GOT3 (cell line): ENCODE measurements at regions not wholly inside any gene's neighbourhood (a gene's known extent, or its start where the extent isn't known, plus 50 kb on each side); places are given as distances from the start of the nearest gene placed in this dataset.

Source experiments
- DNase-seq: peaks from one replicate; lab custom pipeline; 2025; ENCODE audit warnings: mixed read lengths; lab: John Stamatoyannopoulos, UW

DNA sequence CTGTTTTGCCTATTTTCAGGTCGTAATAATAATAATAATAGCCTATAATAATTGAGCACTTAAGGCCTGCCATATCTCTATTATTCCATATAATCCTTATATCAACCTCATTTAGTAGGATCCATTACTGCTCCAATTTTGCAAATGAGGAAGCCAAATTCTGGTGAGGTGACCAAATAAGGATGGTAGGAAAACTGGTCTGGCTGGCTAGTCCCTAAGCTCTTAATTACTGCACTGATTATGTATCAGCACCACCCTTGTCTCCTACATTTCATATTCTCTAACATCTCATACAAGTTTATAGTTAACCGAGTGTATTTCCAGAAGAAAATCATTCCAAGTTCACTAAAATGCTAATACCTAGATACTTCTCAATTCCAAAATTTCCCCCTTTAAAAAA, 166.5 kb upstream of the RGMB start:
- no peak for DNase-seq

DNA sequence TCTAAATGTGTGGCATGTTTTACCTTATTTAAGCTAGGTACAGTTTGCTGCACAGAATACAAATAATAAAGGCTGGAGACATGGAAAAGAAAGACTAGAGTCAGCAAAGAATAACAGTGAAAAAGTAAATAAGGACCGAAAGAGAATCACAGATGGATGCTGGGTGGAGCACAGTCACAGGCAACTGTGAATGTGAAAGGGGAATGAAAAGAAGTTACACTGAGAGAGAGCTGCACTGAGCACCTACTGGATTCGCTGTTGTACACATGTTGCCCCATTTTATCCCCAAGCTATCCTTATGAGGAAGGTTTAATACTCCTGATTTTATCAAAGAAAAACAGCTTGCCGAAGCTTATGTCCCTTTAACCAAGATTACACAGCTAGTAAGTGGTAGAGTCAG, 165.4 kb upstream of the RGMB start:
- DNase-seq = no peak

DNA sequence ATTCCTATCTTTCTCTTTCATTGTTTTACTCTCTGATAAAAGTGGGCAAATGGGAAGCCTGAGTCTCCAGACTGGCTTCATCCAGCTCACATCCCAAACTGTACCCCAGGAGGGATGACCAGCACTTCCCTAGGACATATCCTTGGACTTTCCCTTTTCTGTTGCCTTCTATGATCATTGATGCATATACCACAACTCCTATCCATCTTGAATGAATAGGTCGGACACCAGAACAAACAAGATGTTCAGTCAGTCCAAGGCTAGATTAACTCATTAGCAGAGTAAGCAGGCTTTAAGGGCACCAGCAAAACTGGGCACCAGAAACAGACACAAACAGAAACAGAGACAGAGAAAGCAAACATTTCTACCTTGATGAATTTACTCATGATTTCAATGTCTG, 159.1 kb upstream of the RGMB start:
- no peak for DNase-seq

DNA sequence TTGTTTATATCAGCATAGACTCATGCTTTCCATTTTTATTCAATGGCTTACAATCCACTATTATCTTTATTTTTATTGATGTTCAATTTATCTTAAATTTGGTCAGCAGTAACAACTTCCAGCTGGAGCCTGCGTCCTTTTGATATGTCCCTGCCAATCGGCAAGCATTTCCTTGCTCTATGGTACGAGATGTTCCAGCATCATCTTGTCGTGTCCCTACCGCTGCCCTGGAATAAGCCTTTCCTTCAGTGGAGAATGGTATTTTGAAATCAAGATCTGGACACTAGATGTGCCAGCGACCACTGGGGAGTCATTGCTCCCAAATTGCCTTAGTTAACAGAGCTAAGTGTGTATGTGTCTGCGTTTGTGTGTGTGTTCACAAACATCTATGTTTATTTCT, 151.6 kb upstream of the RGMB start:
- DNase-seq = no peak

DNA sequence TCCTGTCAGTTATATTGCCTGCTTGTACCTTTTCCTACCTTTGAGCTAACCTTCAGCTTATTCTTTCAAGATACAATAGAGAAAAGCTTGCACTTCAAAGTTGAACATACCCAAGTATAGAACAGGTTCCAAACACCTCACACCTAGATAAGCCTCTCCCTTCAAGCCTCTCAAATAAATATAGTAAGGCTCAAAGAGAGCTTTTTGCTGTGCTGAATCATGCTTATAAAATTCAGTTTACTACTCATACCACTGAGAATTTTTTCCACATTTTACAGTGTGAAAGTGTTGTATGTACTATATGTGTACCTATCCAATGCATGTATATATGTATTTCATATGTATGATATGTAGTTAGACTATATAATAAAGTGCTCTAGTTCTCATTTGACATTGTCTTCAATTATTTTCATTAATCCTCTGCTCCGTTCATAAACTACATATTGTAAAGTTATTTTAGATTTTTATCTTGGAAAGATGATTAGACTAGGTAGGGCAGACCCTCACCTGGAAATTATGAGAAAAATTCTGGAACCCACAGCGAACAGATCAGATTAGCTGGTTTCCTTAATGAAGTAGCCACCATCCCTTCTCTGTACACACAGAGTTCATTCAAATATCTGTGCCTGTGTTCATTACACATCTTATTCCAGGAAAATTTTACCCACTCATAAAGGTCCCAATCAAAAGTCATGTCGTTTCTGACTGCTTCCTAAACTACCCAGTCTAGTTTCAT, 149.2 kb upstream of the RGMB start:
- DNase-seq = no peak

DNA sequence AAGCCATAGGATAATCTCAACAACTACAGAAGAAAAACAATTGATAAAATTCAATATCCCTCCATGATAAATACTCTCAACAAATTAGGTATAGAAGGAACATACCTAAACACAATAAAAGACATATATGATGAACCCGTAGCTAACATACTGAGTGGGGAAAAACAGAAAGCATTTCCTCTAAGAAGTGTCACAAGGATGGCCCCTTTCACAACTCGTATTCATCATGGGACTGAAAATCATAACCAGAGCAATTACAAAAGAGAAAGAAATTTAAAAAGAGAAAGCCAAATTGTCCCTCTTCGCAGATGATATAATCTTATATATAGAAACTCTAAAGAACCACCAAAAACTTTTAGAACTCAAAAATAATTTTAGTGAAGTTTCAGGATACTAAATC, 146.3 kb upstream of the RGMB start:
- no peak for DNase-seq

DNA sequence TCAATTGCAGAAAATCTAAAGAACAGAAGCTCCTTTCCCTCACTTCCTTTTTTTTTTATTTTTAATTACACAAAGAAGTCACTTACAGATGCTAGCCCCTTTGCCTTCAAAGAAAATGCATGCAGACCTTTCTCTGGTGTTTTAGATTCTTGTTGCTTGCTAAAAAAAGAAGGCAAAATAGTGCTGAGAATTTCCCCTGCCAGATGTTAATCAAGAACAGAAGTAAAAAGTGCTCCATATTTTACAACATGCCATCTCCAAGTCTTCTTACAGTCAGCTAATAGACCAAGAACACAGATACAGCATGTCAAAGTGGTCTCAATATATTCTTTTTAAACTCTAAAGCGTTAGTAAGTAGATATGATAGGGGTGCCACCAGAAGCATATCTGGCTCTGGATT, 142.8 kb upstream of the RGMB start:
- DNase-seq = no peak

DNA sequence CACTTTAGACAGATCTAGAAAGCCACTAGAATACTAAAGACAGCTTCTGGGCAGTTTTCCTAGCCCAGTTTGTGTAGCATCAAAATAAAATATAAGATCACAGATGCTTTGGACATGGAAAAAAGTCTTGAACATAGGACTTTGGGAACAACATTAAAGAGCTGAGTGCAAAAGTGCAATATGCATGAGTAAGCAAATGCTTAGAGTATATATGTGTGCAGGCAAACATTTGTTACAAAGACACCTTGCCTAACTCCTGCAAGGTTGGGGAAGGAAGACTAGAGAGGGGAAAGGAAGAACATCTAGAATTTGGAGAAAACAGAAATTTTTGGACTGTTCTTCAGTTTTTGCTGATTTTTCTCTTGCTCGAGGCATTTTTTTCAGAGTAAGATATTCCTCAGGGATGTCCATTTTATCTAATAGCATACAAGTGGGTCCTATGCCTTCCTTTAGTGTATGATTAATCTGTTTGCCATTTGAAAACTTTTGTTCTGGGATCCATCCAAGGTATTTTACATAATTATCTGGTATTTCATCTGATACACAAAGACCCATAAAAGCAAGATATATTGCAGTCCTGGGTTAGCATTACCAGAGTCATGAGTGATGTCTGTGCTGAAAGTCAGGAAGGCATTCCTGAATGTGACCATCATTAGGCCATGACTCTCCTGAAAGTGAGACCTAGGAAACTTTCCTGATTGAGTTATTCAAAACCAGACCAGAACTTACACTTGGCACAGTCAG, 142.0 kb upstream of the RGMB start:
- no peak for DNase-seq

DNA sequence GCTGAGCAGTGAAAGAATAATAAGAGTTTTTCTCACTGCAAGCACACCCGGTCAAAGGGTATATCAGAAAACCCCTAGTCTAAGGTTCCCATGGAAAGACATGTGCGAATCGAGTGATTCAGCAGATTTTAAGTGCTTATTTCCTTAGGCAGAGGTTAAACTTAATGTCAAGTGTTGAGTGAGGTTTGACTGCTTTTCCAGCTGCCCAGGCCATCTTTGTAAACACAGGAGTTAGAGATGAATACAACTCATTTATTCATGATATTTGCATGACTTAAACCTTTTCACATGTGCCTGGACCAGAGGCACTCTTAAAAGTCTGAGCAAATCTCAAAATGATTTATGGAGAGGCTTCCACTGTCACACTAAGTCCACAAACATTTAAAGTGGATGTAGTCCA, 137.8 kb upstream of the RGMB start:
- DNase-seq = no peak

DNA sequence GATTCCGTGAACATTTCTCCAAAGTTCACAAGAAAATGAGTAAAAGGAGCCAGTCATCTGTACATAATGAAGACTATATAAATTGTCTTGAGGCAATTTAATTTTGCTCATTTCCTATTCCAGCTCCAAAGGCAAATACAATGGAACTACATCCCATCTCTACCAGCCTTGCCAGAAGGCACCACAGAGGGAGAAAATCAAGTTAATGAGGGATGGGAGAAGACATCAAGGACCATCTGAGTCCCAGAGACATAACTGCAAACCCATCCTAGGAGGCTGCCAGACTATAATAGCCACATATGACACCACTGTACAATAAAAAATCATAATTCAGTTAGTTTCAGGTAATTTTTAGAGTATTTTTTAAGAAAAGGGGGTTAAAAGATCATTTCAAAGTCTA, 136.3 kb upstream of the RGMB start:
- DNase-seq = no peak

DNA sequence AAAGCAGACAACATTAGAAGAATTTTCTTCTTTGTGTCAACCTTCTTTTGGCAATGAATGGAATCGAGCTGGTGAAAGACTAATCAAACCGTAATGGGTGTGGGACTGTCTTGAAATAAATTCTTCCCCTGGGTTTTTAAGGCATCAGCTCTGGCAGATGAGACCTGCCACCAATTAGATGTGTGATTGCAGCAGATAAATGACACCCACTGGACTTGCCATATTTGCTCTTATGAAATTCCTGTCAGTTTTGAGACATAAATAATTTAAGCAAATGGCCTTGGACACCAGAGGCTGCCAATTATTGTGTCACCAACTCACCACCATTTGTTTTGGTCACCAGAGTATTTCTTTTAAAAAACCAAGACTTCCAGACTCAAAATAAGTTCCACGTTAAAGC, 135.9 kb upstream of the RGMB start:
- no peak for DNase-seq

DNA sequence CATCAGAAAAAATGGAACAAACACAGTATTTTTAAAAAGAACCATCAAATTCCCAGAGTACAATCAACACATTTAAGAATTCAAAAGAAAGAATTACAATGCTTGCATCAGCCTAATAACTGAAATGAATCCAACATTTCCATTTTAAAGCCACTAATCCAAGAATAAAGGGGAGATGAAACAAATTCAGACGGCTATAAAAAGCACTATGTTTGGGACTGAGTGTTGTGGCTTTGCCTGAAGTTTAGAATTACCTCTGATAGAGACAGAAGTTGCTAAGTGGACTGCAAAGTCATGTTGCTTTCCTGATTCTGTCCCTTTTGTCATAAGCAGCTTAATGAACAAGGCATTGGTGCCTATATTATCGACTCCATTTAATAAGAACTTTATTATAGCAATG, 135.4 kb upstream of the RGMB start:
- no peak for DNase-seq

DNA sequence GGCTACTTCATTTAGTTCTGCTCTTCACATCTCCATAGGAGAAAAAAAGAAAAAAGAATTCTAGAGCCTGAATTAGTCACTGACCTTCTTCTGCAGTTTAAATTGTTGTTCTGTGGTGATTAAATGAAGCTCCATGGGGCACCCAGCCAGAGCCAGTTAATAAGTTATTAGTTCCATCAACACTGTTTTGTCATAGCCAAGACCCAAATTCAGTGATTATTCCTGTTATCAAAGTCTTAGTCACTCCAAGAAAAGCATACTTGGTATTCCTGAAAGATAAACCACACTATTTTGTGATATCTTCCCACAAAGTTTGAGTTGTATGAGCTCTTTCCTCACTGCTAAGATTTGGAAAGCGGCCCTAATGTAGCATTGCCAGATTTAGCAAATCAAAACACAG, 134.8 kb upstream of the RGMB start:
- DNase-seq = no peak

DNA sequence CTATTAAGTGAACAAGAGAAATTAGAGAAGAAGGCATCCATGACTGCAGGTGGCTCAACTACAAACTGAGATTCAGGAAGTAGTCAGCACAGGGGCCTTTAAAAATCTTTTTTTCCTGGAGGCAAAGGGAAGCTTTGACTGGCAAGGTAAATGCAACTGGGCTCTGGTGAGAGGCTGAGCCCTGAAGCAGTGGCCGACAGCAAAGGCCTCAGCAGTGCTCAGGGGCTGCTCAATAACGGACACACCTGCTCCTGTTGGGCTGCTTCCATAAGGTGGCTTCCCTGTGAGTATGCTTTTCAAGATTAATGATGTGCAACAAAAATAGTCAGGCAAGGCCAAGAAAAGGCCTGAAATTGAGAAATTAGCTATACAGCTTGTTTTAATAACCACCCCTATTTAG, 134.2 kb upstream of the RGMB start:
- DNase-seq = no peak

DNA sequence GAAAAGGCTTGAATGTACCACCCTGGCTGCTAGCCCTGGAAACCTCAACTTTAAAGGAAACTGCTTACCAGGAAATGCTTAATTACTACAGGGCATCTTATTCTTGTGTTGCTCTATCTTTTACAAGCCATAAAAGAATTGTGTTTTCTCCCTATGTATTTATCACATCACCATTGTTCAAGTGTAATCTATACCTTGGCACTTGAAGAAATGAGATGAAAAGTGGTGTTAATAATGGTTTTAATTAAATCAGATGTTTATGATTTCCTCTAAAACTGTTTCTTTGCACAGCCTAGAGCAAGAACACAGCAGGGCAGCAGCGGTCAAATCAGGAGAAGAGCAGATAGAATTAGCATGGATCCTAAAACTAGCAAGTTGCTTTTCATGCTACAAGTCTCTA, 131.8 kb upstream of the RGMB start:
- DNase-seq = no peak

DNA sequence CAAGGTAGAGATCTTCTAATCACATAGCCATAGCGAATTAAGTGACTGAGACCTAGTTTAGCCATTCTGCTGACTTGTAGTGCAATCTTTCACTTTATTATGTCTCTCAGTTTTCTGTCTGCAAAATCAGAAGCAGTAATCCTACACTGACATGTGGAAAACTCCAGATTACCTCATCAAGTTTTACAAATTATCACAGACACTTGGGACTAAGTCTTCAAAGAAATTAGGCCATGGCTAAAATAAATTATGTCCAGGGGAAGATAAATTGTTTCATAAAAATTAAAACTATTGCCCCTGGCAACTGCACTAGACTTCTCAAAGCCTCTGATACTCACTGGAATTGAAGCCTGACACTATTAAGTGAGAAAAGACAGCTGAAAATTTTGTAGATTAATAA, 129.9 kb upstream of the RGMB start:
- no peak for DNase-seq

DNA sequence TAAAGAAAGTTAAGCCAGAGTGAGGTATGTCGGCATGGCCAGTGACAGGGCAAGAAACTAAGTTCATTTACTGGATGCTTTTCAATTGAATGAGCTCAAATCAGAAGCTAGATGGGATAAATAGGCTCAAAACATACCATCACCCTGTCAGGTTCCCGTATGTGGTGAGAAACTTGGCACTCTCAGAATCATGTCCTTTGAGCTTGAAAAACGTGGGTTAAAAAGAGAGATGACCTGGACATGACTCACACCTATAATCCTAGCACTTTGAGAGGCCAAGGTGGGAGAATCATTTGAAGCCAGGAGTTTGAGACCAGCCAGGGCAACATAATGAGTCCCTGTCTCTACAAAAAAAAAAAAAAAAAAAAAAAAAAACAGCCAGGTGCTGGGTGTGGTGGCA, 121.7 kb upstream of the RGMB start:
- no peak for DNase-seq

DNA sequence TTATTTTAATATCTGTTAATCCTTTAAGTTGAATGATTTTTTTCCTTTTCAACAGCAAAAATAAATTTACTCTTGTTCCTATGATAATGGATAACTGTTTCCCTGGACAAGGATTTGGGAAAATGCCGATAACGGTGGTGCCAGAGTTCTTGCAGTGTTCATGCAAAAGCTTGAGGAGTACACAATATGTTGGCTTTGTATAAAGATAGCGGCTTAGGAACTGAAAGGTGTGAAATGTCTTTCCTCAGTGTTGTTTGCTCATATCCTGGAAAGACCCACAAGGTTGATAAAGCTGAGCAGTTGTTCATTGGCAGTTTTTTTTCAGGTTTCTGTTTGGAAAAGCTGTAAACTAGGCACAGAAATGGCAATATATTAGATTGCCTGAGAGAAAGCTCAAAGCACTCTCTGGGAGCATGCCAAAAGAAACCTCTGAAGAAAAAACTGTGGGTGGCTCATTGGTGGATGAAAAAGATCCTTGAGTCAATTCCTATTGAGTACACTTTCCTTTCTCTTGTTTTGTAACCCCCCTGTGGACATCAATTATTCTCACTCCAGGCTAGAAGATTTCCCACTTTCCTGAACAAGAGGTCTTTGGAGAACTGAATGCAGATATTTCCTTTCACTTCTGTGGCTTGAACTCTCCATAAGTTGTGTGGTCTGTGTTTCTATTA, 117.2 kb upstream of the RGMB start:
- no peak for DNase-seq

DNA sequence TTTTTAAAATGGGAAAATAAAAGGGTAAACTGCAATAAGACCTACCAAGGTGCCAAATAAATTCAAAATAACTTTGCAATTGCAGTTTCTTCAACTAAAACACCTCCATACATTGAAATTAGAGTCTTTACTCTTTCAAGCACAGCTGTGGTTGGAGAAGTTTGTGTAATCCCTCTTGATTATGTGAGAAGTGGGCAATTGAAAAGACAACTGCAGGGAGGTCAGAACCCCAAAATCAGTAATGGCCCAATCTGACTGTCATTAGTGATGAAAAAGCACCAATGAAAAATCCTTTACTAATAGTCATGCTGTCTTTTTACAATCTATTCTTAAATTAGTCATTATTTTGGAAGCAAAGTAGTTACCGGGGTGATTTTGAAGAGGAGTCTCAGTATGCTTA, 116.7 kb upstream of the RGMB start:
- DNase-seq = no peak

DNA sequence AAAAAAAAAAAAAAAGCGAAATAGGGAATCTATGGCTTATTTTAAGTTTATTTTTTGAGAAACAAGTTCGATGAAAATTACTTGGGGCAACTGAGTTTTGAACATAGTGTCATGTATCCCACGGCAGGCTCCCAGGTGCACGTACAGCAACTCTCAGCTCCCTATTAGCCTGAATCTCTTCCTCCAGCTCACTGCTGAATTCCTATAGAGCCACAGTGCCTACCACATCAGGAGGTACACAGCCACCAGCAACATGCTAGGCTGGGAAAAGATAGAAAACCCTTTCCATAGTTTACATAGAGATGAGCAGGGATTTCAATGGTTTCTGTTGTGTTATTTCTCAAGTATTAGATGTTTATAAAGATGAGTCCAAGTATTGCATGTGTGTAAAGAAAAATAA, 115.9 kb upstream of the RGMB start:
- DNase-seq = no peak

DNA sequence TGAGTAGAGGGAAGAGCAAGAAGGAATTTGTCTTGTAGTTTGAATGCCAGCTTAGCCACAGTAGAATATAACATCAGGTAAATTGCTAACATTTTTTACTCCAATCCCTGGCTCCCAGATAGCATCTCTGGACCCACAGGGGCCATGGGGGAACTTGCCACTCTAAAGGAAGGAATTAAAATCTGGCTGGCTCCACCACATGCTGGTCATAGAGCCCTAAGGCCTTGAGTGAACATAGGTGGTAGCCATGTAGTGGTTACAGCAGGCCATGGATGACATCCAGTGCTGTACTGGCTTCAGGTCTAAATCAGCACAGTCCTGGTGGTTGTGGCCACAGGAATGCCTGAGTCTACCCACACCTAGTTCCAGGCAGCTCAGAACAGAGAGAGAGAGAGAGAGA, 109.9 kb upstream of the RGMB start:
- no peak for DNase-seq

DNA sequence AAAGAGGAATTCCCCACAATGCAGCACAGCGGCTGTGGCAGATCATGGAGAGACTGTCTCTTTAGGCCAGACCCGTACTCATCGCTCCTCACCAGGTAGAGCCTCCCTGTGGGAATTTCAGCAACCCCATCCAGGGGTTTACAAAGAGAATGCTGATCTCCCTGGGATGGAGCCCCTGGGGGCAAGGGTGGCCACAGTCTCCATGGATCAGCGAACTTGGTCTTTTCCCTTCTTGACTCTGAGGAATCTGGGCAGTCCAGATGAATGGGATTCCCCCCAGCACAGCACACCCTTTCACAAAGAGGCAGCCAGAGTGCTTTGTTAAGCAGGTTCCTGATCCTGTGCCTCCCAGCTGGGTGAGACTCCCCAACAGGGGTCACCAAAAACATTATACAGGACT, 108.7 kb upstream of the RGMB start:
- no peak for DNase-seq

DNA sequence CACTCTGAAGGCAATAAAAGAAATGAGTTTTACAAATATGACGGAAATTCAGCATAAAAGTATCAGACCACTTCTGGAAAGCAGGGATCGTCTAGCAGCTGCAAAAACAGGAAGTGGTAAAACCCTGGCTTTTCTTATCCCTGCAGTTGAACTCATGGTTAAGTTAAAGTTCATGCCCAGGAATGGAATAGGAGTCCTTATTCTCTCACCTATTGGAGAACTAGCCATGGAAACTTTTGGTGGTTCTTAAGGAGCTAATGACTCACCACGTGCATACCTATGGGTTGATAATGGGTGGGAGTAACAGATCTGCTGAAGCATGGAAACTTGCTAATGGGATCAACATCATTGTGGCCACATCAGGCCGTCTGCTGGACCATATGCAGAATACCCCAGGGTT, 93.5 kb upstream of the RGMB start:
- DNase-seq = no peak
